SH-SY5Y (cell line): ENCODE measurements at regions not wholly inside any gene's neighbourhood (a gene's known extent, or its start where the extent isn't known, plus 50 kb on each side); places are given as distances from the start of the nearest gene placed in this dataset.

Source experiments
- GATA2 ChIP-seq: IDR thresholded peaks from 2 replicates; pipeline ENCODE4 v1.6.1; 2011; ENCODE audit warnings: mild to moderate bottlenecking, low read depth, low read length
- GATA3 ChIP-seq: IDR thresholded peaks from 2 replicates; pipeline ENCODE4 v1.6.1; 2011; ENCODE audit warnings: low read depth, mild to moderate bottlenecking, low read length, moderate library complexity

DNA sequence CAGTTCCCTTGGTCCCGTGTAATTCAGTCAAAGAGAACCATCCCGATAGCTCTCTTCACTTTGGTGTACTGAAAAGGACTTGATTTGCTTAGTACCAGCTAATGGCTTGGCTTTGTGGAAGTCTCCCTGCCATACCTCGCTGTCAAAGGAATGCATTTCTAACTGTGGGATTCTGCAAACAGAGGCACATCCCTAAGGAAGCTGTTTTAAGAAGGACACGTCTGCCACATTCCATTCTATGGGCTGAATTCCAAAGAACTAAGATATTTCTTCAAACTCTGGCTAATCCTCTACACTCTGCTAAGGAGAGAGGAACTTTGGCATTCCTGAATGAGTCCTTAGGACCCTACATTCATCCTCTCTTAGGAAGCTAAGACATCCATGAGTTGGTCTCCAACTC is 327.9 kb downstream of the SFMBT2 start:
- TF ChIP-seq GATA2 (no peak), GATA3 (no peak)
